Activated CD4-positive, alpha-beta T cell treated with anti-CD3 and anti-CD28 coated beads, Interleukin-2, amount 50 U/mL, for 1 hour (primary cell): ENCODE measurements at regions not wholly inside any gene's neighbourhood (a gene's known extent, or its start where the extent isn't known, plus 50 kb on each side); places are given as distances from the start of the nearest gene placed in this dataset.

Source experiments
- DNase-seq: peaks from one replicate; pipeline ENCODE4 v3.0.0-alpha.2; 2020

DNA sequence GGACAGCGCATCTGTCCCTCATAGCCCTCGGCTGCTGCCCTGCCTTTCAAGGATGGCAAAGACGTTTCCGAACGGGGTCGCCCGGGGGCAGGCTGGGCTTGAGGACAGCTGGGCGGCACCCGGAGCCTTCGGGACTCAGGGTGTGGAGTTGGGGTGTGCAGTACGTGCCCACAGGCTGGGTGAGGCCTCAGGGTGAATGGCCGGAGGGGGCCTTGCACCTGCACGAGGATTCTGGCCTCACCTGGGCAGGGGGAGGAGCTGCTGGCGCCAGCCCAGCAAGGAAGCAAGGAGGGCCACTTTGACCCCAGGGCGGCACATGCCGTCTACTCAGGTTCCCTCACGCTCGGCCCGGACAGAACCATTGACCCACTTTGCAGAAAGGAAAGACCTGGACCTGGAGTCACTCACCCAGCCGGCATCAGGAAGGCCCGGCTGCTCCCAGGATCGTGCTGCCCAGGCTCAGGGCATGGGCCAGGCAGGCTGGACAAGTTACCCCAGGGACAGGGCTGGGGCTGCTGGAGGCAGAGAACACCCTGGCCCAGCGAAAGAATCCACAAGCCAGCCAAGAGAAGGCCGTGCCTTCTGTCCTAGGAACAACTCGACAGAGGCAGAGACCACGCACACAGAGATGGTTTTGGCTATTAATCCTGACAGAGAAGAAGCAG lies 65.1 kb upstream of the TTC34 start:
- DNase-seq = no peak

DNA sequence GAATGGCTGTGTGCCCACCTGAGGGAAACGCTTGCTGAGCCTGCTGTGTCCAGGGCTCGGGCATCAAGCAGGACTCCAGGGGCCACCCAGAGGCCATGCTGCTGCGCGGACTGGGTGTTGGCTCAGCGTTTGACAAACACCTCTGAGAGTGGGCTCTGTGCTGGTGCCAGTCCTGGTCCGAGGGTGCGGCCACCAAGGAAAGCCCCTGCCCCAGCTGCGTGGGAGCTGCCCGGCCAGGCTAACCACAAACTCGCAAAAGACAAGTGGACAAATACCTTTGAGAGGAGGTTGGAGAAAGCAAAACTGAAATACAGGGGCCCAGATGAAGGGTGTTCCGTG lies 65.6 kb upstream of the TTC34 start:
- no peak for DNase-seq

- DNase-seq = no peak
Measured at GRCh38 chr1:2867861-2868260, 66.4 kb upstream of the TTC34 start.

DNA sequence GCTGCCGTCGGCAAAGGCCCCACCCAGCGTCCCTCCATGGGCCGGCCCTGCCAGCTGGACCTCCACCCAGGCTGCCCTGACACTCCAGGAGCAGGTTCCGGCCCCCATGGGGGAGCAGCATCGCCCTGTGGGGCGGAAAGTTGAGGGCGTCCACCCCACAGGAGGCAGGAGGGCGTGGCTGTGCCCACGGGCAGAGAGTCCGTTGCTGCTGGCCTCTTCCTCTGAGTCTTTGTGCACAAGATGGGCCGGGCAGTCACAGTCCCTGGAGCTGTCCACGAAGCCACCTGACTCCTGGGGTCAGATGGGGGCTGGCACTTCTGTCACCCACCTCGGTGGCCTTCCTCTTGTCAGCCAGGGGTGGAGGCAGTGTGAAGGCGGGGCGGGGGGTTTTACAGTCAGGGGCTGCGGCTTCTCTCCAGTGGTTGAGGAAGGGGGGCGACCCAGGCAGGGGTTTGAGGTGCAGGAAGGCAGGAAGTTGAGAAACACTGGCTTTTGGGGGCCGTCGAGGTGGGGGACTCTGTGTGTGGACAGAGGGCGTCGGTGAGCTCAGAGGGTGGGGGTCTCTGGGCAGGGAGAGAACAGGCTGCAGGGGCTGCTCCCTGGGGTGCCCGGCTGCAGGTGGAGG lies 67.2 kb upstream of the TTC34 start:
- DNase-seq = no peak

- no peak for DNase-seq
Measured at GRCh38 chr1:2871246-2871815, 69.8 kb upstream of the TTC34 start.

- no peak for DNase-seq
Measured at GRCh38 chr1:2874207-2874606, 72.7 kb upstream of the TTC34 start.

DNA sequence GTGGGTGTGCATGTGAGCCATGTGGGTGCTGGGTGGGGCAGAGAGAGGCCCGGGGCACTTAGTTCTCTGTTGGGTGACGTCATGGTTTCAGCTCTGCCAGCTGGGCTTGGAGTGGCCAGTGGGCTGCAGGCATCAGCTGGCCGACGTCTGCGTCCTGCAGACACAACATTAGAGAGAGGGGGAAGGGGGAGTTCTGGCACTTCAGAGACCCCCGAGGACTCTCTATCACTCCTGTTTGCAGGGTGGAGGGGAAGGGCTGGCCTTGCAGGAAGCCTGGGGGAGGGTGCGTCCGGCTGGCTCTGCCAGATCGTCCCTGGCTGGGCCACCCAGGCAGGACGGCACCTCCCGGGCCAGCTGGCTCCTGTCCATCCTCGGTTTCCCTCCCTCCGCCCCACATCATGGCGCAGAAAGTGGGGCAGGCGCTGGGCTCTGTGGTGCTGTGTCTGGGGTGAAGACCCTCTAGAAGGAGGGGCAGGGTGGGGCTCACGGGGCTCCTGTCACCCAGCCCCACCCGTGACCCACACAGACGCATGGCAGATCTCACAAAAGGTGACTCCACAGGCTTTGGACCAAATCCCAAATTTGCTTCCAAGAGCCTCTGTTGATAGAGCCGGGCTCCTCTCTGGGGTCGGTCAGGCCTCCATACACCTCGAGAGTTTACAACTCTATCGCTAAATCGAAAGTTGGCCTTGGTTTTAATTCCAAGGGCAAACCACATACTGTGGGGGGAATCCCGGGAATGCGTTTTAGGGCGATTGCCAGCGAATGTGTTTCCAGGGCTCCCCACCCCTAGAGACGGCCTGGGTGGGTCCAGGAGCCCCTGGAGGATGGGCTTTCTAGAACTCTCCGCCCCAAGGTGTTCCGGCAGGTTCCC lies 73.4 kb upstream of the TTC34 start:
- no peak for DNase-seq

GRCh38 chr1:2875707-2876561 lies 74.4 kb upstream of the TTC34 start:
- no peak for DNase-seq

- DNase-seq = no peak
Measured at GRCh38 chr1:2876846-2877245, 75.4 kb upstream of the TTC34 start.

GRCh38 chr1:2877391-2877790 lies 75.9 kb upstream of the TTC34 start:
- no peak for DNase-seq

DNA sequence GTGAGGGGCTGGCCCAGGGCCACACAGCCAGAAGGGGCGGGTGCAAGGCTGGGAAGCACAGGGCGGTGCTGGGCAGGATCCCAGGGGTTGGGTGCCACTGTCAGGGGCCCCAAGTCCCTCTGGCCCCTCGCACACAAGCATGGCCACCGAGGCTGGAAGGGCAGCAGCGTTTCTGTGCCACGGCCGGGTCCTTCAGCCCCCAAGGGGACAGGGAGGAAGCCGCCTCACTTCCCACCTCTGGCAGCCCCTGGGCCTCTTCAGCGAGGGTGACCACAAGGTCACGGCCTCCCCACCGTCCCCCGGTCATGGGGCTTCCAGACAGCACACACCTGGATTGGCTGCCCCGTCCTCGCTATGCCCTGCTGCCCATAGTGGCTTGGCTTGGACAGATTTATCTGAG lies 77.1 kb upstream of the TTC34 start:
- no peak for DNase-seq

GRCh38 chr1:2879026-2879425 lies 77.5 kb upstream of the TTC34 start:
- DNase-seq = no peak

DNA sequence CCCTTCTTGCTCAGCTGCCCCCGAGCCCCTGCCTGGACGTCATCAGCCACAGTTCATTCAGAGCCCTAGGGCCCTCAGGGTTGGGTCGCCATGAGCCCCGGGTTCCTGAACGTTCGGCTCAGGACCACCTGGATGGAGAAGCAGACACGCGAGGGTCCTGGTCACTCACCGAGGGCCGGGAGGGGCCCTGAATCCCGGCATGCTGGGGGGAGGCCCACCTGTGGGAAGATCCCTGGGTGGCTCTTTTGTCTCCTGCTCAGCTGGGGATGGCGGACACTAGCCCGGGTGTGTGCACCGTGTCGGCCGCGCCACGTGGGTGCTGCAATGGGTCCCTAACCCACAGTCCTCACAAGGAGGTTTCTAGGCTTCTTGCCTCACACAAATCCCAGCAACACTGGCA lies 78.1 kb upstream of the TTC34 start:
- no peak for DNase-seq

GRCh38 chr1:2880086-2880485 lies 78.6 kb upstream of the TTC34 start:
- DNase-seq = no peak

- DNase-seq = no peak
Measured at GRCh38 chr1:2880812-2881295, 79.4 kb upstream of the TTC34 start.

- no peak for DNase-seq
Measured at GRCh38 chr1:2881556-2881955, 80.1 kb upstream of the TTC34 start.

GRCh38 chr1:2882966-2883696 lies 81.6 kb upstream of the TTC34 start:
- no peak for DNase-seq

- DNase-seq = no peak
Measured at GRCh38 chr1:2885001-2885400, 83.5 kb upstream of the TTC34 start.

GRCh38 chr1:2886631-2887030 lies 85.1 kb upstream of the TTC34 start:
- no peak for DNase-seq

- no peak for DNase-seq
Measured at GRCh38 chr1:2887941-2888855, 86.7 kb upstream of the TTC34 start.
